ENCODE measurements at regions not wholly inside any gene's neighbourhood (a gene's known extent, or its start where the extent isn't known, plus 50 kb on each side); places are given as distances from the start of the nearest gene placed in this dataset.
"Not testable (repeated sequence)": the region's sequence is repeated elsewhere in the genome, so short reads cannot be mapped to it uniquely, and the experiment has no call there.

- peak; percentile 70 for ATAC-seq
- DNase-seq (ENCODE audit: low spot score), result no peak
- intact Hi-C loops (cut with DNase I), result no loop called here
These were observed 236.3 kb downstream of the KCNJ2 start for GRCh38 chr17:70405492-70406220.

DNA sequence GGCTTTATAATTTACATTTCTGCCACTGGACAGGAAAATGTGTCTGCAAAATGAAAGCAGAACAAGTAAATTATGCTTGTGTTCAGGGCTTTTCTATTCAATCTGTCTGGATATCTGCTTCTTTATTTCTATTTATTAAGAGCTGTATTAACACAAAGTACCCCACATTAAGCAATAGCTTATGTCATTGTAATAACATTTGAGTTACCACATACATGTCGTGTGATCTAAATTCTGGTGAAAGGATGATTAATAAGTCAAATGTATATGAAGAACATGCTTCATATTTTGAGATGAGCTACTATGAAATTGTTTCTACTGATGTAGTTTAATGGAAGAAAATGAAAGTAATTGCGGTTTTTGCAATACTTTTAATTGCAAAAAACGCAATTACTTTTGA lies 238.2 kb downstream of the KCNJ2 start:
- intact Hi-C loops (cut with DNase I), result no loop called here
- ATAC-seq, result no peak
- no peak for DNase-seq (ENCODE audit: low spot score)

GRCh38 chr17:70408768-70409167 lies 239.4 kb downstream of the KCNJ2 start:
- intact Hi-C loops (cut with DNase I), result no loop called here
- no peak for DNase-seq (ENCODE audit: low spot score)
- ATAC-seq, result no peak

DNA sequence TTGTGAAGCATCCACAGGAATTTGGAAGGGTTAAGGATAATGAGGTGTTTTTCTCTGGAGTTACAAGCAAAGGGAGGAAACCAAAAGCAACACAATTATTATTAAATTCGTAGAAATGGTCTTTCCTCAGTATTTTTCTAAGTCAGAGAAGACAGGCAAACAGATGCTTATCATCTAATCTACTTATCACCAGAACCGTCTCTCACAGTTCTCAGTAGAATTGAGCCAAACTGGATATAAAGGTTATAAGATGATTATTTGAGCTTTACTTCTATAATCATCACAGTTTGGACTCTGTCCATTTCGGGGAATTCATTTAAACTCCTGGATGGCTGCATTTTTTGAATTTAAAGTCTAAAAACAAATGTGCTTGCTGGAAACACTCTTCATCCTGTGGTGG lies 245.0 kb downstream of the KCNJ2 start:
- intact Hi-C loops (cut with DNase I), result no loop called here
- no peak for ATAC-seq
- no peak for DNase-seq (ENCODE audit: low spot score)

DNA sequence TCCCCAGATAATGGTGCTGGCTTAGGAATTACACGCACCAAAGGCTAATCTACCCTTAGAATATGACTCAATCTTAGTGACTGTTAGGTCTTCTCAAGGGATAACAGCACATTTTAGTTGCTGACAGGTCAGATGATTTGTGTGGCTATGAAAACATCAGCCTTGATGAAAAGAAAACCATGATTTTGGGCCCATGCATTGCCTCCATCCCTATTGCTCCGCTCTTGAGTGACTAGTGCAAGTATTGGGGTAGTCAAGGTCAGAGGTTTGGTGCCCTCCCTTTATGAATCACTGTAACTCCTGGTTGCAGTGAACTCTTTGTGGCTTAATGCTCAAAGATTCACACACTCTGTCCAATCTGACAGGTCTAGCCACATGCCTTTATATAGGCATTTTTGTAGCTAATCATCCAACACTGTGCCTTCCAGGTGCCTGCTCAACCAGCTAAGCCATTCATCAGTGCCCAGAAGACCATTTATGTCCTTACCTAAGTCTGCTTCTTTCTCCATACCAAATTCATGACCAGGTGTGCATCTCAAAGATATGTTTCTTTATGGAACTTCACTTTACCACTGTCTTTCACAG lies 251.6 kb downstream of the KCNJ2 start:
- ATAC-seq, result no peak
- DNase-seq (ENCODE audit: low spot score), result no peak
- intact Hi-C loops (cut with DNase I), result no loop called here

DNA sequence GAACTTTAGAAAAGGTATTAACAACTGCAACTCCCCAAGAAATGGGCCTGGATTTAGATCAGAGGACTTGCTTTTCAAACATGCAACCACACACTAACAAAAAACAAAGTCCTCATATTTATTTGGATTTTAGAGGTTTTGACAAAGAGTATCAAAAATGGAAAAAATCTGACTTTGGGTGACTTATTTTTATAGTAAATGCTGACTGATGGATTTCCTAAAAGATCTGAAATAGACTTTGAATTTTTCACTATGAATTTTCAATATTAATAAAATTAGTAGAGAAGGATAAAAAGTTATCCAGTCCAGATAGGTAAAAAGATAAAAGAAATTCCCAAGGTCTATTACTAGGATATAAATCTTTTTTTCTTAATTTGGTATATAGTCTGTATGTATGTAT lies 253.5 kb downstream of the KCNJ2 start:
- ATAC-seq, result no peak
- intact Hi-C loops (cut with DNase I), result no loop called here
- no peak for DNase-seq (ENCODE audit: low spot score)

DNA sequence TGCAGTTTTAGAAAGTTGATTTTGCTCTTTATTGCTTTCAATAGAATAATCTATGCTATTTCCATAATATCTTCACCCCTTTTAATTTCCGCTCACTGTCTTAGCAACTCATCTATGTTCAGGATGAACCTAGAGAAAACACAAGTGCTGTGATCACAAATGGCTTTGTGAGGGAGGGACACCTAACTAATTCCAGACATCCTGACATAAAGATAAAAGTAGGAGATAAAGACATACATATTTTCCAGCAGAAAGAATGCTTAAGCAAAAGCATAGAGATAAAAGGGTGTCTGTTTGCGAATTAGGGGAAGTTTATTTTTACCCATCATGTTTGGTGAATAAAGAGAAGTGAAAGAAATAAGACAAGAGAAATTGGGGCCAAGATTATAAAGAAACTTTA lies 254.2 kb downstream of the KCNJ2 start:
- no peak for ATAC-seq
- DNase-seq (ENCODE audit: low spot score), result no peak
- intact Hi-C loops (cut with DNase I), result no loop called here

GRCh38 chr17:70426752-70427151 lies 257.4 kb downstream of the KCNJ2 start:
- ATAC-seq, result no peak
- no peak for DNase-seq (ENCODE audit: low spot score)
- intact Hi-C loops (cut with DNase I), result no loop called here

DNA sequence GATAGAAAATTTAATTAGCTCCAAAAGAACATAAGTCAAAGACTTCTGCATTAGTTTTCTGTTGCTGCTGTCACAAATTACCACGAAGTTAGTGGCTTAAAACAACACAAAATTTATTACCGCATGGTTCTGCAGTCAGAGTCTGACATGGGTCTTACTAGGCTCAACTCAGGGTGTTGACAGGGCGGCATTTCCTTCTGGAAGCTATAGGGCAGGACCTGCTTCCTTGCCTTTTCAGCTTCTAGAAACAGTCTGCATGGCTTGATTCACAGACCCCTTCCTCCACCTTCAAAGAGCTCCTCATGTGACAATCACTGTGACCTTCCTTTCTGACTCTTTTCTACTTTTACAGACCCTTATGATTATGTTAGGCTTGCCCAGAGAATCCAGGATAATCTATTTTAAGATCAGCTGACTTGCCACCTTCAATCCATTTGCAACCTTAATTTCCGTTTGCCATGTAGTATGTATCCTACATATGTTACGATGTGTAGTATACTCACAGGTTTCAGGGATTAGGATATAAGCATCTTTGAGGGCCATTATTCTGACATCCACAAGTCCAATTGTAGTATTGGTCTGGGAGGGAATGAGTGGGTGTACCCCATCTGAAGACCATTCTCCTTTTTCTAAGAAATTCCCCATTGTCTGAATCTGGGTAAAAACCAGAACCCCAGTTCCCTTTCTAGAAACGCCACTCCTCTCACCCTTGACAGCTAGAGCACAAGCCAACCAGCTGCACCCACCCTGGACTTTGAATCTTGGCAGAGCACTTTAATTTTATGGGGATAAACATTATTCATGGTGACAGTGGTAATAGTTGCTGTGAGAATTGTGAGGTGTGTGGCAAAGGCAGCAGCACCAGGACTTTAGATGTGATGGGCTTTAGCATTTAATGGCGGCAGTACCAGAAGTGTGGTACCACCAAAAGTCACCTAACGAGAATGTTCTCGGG lies 265.5 kb downstream of the KCNJ2 start:
- intact Hi-C loops (cut with DNase I), result no loop called here
- ATAC-seq (no peak), DNase-seq (ENCODE audit: low spot score) (no peak)

DNA sequence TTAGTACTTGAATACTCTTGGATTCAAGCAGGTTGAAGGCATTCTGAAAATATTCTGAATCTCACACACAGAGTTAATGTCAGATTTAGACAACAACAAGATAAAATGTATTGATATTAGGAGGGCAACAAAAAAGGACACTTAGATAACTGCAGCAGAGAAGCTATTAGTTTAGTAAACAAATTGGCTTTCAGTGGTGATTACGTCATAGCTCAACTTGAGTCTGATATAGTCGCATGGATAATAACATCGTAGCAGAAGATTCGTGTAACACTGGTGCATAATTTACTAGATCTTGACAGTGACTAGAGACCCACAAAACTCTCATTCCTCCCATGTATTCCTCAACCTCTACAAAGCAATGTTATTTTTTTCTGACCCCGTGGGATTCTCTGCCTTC lies 268.3 kb downstream of the KCNJ2 start:
- intact Hi-C loops (cut with DNase I), result no loop called here
- DNase-seq (ENCODE audit: low spot score), result no peak
- no peak for ATAC-seq

- ATAC-seq, result no peak
- intact Hi-C loops (cut with DNase I), result no loop called here
- no peak for DNase-seq (ENCODE audit: low spot score)
These were observed 277.1 kb downstream of the KCNJ2 start for GRCh38 chr17:70446446-70446845.

DNA sequence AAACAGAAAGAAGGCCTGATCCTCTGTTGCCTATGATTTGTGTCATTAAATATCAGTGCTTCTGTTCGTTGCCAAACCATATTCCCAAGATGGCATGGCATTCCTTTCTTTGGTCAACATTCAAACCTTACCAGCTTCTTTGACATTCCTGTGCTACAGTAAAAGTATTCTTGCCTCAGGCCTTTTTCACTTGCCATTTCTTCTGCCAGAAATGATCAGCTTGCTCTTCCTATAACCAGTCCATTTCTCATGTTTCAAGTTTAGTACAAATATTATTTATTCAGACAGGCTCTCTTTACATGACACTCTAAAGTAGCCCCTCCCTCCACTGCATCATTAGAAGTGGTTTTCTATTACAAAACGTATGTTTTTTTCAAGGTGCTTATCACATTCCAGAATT lies 278.3 kb downstream of the KCNJ2 start:
- ATAC-seq, result no peak
- intact Hi-C loops (cut with DNase I), result no loop called here

DNA sequence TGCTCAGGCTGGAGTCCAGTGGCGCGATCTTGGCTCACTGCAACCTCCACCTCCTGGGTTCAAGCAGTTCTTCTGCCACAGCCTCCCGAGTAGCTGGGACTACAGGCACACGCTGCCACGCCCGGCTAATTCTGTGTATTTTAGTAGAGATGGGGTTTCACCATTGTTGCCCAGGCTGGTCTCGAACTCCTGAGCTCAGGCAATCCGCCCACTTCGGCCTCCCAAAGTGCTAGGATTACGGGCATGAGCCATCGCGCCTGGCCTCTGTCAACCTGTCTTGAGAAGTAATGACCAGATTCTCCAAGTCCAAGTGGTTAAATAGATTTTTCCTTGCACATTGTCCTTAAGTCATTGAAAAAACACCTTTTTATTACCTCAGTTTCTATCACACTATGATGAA lies 283.7 kb downstream of the KCNJ2 start:
- DNase-seq (ENCODE audit: low spot score); intact Hi-C loops (cut with DNase I); ATAC-seq: not testable (repeated sequence)

More for the DNA sequence above, 278.3 kb downstream of the KCNJ2 start:
- DNase-seq (ENCODE audit: low spot score), result no peak

DNA sequence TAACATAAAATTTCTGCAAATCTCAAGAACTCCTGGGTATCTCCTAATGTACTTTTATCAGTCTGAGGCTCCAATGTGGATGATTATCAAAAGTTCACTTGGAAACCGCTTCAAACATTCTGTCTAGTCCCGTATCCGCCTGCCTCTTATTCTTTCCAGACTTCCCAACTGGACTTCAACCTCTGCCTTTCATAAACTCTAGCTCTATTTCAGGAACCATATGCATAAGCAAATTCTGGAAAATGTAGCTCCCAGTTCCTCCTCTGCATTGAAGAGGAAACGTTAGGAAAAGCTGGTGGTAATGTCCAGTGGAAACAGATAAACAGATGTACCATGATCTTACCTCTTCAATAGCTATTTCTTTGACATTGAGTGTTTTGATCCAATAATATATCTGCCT lies 285.0 kb downstream of the KCNJ2 start:
- intact Hi-C loops (cut with DNase I), result no loop called here
- no peak for DNase-seq (ENCODE audit: low spot score)
- no peak for ATAC-seq

- ATAC-seq (no peak), DNase-seq (ENCODE audit: low spot score) (no peak)
- intact Hi-C loops (cut with DNase I), result no loop called here
These were observed 285.6 kb downstream of the KCNJ2 start for GRCh38 chr17:70454908-70455307.

- DNase-seq (ENCODE audit: low spot score), result no peak
- intact Hi-C loops (cut with DNase I), result no loop called here
- no peak for ATAC-seq
These were observed 295.7 kb downstream of the KCNJ2 start for GRCh38 chr17:70464995-70465394.

DNA sequence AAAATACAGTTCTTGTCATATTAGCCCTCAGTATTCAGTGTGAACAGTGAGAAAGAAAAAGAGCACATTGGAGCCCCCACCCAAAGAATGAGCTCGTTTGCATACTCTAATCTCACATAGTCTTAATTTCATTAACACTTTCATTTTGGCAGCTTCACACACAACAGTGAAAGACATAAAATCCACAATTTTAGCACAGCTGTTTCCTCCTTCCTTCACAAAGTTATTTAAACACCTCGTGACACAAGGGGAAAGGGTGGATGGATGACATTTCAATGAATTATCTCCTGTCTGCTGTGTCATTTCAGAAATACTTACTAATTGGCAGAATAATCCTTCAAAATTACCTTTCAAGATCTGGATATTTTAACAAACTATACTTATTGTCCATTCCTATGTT lies 299.3 kb downstream of the KCNJ2 start:
- DNase-seq (ENCODE audit: low spot score), result no peak
- intact Hi-C loops (cut with DNase I), result no loop called here
- ATAC-seq, result no peak

GRCh38 chr17:70473049-70473448 lies 303.7 kb downstream of the KCNJ2 start:
- ATAC-seq, result no peak
- intact Hi-C loops (cut with DNase I), result no loop called here

GRCh38 chr17:70476368-70476767 lies 307.0 kb downstream of the KCNJ2 start:
- no peak for ATAC-seq
- intact Hi-C loops (cut with DNase I), result no loop called here
- DNase-seq (ENCODE audit: low spot score), result no peak

More at GRCh38 chr17:70473049-70473448, 303.7 kb downstream of the KCNJ2 start:
- no peak for DNase-seq (ENCODE audit: low spot score)

DNA sequence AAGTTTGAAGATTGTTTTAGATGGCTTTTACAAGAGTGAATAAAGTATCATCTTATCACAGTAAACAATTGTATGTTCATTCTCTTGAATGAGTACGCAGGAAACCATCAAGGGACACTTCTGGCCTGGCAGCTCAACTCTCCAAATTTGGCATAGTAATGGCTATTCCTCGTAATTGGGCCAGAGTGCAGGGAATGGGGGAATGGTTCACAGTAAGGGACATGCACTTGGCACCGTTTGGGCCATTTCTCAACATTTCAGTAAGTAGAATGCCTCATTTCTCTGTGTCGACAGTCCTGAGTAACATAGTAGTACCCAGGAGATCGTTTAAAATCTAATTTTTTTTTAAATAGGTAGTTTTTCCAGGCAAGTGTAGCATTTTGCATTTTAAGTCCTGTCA lies 309.6 kb downstream of the KCNJ2 start:
- peak; percentile 94 for ATAC-seq
- DNase-seq (ENCODE audit: low spot score), result peak; percentile 62
- intact Hi-C loops (cut with DNase I), result no loop called here

Measured in sciatic nerve (tissue), 2 donors.